Parathyroid adenoma (tissue), 2 donors: ENCODE measurements at regions not wholly inside any gene's neighbourhood (a gene's known extent, or its start where the extent isn't known, plus 50 kb on each side); places are given as distances from the start of the nearest gene placed in this dataset.

ENCODE experiments used
- H2AFZ ChIP-seq: fragments of 300-600 bp; sonication (generic); one replicate; pipeline ENCODE4 v1.7.0; 2017; ENCODE audit warnings: antibody characterized with exemption, mild to moderate bottlenecking
- H3K27ac ChIP-seq: fragments of 300-600 bp; sonication (generic); one replicate; pipeline ENCODE4 v1.7.0; 2017
- H3K27me3 ChIP-seq: fragments of 300-600 bp; sonication (generic); one replicate; pipeline ENCODE4 v1.7.0; 2017; ENCODE audit warnings: low read length; ENCODE audit not compliant: control insufficient read depth, insufficient read depth
- H3K36me3 ChIP-seq: fragments of 300-600 bp; sonication (generic); one replicate; pipeline ENCODE4 v1.7.0; 2017; ENCODE audit warnings: low read length; ENCODE audit not compliant: control insufficient read depth, insufficient read depth
- H3K4me1 ChIP-seq: fragments of 300-600 bp; sonication (generic); one replicate; pipeline ENCODE4 v1.7.0; 2017; ENCODE audit warnings: control low read depth
- H3K4me2 ChIP-seq: fragments of 300-600 bp; sonication (generic); one replicate; pipeline ENCODE4 v1.7.0; 2017; ENCODE audit warnings: low read length
- H3K4me3 ChIP-seq: fragments of 300-600 bp; sonication (generic); one replicate; pipeline ENCODE4 v1.7.0; 2017; ENCODE audit warnings: low read depth, low read length
- H3K79me2 ChIP-seq: fragments of 300-600 bp; sonication (generic); one replicate; pipeline ENCODE4 v1.7.0; 2017; ENCODE audit warnings: control low read depth
- H3K9ac ChIP-seq: fragments of 300-600 bp; sonication (generic); one replicate; pipeline ENCODE4 v1.7.0; 2017; ENCODE audit warnings: mild to moderate bottlenecking
- H3K9me3 ChIP-seq: fragments of 300-600 bp; sonication (generic); one replicate; pipeline ENCODE4 v1.7.0; 2017; ENCODE audit warnings: low read length; ENCODE audit not compliant: control insufficient read depth
- TF ChIP-seq, protein P1 (sequence below): fragments of 300-600 bp; sonication (generic); IDR thresholded peaks from one replicate; pipeline ENCODE4 v1.7.0; 2017; ENCODE audit warnings: antibody characterized with exemption, mild to moderate bottlenecking
- donor health status: primary hyperparathyroidism.

DNA sequence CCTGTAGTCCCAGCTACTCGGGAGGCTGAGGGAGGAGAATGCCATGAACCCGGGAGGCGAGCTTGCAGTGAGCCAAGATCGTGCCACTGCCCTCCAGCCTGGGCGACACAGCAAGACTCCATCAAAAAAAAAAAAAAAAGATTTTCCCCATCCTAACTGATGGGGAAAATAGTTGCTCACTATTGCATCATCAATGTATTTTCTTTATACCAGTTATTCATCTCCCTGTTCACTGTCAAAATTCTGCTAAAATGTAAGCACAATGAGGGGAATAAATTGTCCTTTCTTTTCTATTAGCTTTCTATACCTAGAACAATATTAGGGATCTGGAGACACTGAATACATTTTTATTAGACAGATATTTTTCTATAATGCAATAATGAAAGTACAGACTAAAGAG, 561.3 kb downstream of the CCER1 start:
- no peak overlapping the region for H2AFZ ChIP-seq
- no peaks in the 10 kb centered on the region for H3K36me3 ChIP-seq
- H3K4me2 ChIP-seq, result no peak overlapping the region
- H3K79me2 ChIP-seq, result no peaks in the 10 kb centered on the region
- H3K9ac ChIP-seq, result no peak overlapping the region
- H3K9me3 ChIP-seq, result no peaks in the 10 kb centered on the region
- TF ChIP-seq, protein P1, sequence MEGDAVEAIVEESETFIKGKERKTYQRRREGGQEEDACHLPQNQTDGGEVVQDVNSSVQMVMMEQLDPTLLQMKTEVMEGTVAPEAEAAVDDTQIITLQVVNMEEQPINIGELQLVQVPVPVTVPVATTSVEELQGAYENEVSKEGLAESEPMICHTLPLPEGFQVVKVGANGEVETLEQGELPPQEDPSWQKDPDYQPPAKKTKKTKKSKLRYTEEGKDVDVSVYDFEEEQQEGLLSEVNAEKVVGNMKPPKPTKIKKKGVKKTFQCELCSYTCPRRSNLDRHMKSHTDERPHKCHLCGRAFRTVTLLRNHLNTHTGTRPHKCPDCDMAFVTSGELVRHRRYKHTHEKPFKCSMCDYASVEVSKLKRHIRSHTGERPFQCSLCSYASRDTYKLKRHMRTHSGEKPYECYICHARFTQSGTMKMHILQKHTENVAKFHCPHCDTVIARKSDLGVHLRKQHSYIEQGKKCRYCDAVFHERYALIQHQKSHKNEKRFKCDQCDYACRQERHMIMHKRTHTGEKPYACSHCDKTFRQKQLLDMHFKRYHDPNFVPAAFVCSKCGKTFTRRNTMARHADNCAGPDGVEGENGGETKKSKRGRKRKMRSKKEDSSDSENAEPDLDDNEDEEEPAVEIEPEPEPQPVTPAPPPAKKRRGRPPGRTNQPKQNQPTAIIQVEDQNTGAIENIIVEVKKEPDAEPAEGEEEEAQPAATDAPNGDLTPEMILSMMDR, result no peak
- no peak overlapping the region for H3K27ac ChIP-seq
- H3K4me3 ChIP-seq, result no peak overlapping the region
- H3K27me3 ChIP-seq, result no peaks in the 10 kb centered on the region
- no peaks in the 10 kb centered on the region for H3K4me1 ChIP-seq

DNA sequence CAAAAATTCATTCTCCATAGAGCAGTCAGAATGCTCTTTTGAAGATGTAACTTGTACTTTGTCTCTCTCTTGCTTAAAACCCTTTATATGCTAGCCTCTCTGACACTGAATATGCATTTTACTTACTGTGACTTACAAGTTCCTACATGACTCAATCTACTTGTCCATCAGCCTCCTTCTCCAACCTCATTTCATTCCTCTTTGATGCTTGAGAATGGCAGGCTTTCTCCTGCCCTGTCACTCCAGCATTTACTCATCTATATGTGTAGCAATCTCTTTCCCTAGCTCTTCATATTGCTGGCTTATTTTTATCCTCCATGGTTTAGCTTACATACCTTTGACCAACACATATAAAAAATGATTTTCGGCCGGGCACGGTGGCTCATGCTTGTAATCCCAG, 561.9 kb downstream of the CCER1 start:
- Histone ChIP-seq H3K4me3 (no peak overlapping the region), H3K79me2 (no peaks in the 10 kb centered on the region), H3K9ac (no peak overlapping the region), H3K4me1 (no peaks in the 10 kb centered on the region), H3K9me3 (no peaks in the 10 kb centered on the region), H3K27me3 (no peaks in the 10 kb centered on the region), H3K4me2 (no peak overlapping the region), H3K36me3 (no peaks in the 10 kb centered on the region), H3K27ac (no peak overlapping the region), H2AFZ (no peak overlapping the region)
- TF ChIP-seq, protein P1, result no peak

DNA sequence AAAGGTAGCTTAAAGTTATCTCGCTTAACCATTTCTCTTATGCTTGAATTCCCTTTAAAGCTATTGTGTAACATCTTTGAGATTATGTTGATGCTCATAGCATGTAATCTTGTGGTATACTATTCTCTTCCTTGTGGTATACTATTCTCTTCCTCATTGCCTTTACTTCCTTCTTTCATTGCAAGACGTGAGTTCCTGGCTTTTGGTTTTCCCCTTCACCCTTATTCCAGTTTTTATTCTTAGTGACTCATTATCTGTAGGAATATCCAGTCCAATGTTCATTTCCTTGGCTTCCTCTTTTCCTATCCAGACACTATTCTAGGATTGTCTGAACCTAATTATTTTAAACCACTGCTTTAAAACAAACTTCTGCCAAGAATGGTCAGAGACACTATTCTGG, 564.0 kb downstream of the CCER1 start:
- Histone ChIP-seq H3K9me3 (no peaks in the 10 kb centered on the region), H3K27me3 (no peaks in the 10 kb centered on the region), H3K36me3 (no peaks in the 10 kb centered on the region), H2AFZ (no peak overlapping the region), H3K9ac (no peak overlapping the region), H3K4me2 (no peak overlapping the region), H3K27ac (no peak overlapping the region), H3K79me2 (no peaks in the 10 kb centered on the region), H3K4me1 (no peaks in the 10 kb centered on the region), H3K4me3 (no peak overlapping the region)
- TF ChIP-seq, protein P1, result no peak

DNA sequence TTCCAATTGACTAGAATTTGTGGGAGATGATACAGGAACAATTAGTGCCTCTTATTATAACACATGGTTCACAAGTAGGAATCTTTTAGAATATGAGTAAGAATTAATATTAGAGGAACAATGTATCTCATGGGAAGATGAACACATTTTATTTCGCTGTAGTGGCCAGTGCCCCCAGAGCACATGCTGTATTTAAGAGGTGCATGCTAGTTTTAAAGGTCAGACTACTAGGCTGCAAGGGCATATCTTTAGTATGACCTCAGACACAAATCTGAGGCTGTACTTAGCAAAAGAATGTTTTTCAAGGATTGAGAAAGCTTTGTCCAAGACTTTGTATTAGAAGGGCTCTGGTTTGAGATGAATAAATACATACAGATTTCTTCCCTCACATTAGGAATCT, 586.9 kb downstream of the CCER1 start:
- TF ChIP-seq, protein P1, result no peak
- Histone ChIP-seq H3K27ac (no peak overlapping the region), H3K9me3 (no peaks in the 10 kb centered on the region), H3K4me2 (no peak overlapping the region), H3K27me3 (no peaks in the 10 kb centered on the region), H3K4me1 (no peaks in the 10 kb centered on the region), H3K9ac (no peak overlapping the region), H3K79me2 (no peaks in the 10 kb centered on the region), H3K4me3 (no peak overlapping the region), H2AFZ (no peak overlapping the region), H3K36me3 (no peaks in the 10 kb centered on the region)

DNA sequence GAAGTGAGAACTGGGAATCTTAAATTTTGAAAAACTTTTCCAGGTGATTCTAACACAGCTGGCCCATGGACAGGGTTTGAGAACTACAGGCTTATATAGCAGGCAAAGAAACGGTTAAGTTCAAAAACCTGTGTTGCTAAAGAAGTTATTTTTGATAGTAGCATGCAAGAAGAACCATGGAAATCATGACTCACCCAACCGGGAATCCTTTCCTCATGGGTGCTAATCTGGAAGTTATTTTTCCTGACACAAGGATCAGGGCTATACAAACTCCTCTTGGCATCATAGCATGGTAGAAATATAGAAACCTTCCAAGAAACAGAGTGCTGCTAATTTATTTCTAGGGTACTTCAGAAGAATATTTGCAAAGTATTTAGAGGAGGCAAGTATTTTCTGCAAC, 588.7 kb downstream of the CCER1 start:
- no peaks in the 10 kb centered on the region for H3K36me3 ChIP-seq
- no peaks in the 10 kb centered on the region for H3K79me2 ChIP-seq
- H3K9ac ChIP-seq, result no peak overlapping the region
- H2AFZ ChIP-seq, result no peak overlapping the region
- TF ChIP-seq, protein P1, result no peak
- no peaks in the 10 kb centered on the region for H3K4me1 ChIP-seq
- H3K9me3 ChIP-seq, result no peaks in the 10 kb centered on the region
- no peak overlapping the region for H3K27ac ChIP-seq
- H3K27me3 ChIP-seq, result no peaks in the 10 kb centered on the region
- no peak overlapping the region for H3K4me2 ChIP-seq
- no peak overlapping the region for H3K4me3 ChIP-seq
